Ishikawa (cell line): ENCODE measurements at regions not wholly inside any gene's neighbourhood (a gene's known extent, or its start where the extent isn't known, plus 50 kb on each side); places are given as distances from the start of the nearest gene placed in this dataset.

Experiments used
- CEBPB ChIP-seq: IDR thresholded peaks from 2 replicates; pipeline ENCODE4 v1.6.1; 2012
- EGR1 ChIP-seq: IDR thresholded peaks from 2 replicates; pipeline ENCODE4 v1.6.1; 2012
- FOXM1 ChIP-seq: IDR thresholded peaks from 2 replicates; pipeline ENCODE4 v1.6.1; 2012; ENCODE audit warnings: low read depth, borderline replicate concordance
- NFIC ChIP-seq: IDR thresholded peaks from 2 replicates; pipeline ENCODE4 v1.6.1; 2012
- RAD21 ChIP-seq: IDR thresholded peaks from 2 replicates; pipeline ENCODE4 v1.6.1; 2012; ENCODE audit warnings: low read depth
- TAF1 ChIP-seq: IDR thresholded peaks from 2 replicates; pipeline ENCODE4 v1.6.1; 2012; ENCODE audit warnings: low read depth, mild to moderate bottlenecking
- TCF12 ChIP-seq: IDR thresholded peaks from 2 replicates; pipeline ENCODE4 v1.6.1; 2012; ENCODE audit warnings: low read depth
- TEAD4 ChIP-seq: IDR thresholded peaks from 2 replicates; pipeline ENCODE4 v1.6.1; 2012
- ZBTB7A ChIP-seq: IDR thresholded peaks from 2 replicates; pipeline ENCODE4 v1.6.1; 2012; ENCODE audit warnings: low read depth
- TF ChIP-seq, protein P1 (sequence below): IDR thresholded peaks from 2 replicates; pipeline ENCODE4 v1.6.1; 2012
- TF ChIP-seq, protein P2 (sequence below): IDR thresholded peaks from 2 replicates; pipeline ENCODE4 v1.6.1; 2012; ENCODE audit warnings: low read depth, mild to moderate bottlenecking

DNA sequence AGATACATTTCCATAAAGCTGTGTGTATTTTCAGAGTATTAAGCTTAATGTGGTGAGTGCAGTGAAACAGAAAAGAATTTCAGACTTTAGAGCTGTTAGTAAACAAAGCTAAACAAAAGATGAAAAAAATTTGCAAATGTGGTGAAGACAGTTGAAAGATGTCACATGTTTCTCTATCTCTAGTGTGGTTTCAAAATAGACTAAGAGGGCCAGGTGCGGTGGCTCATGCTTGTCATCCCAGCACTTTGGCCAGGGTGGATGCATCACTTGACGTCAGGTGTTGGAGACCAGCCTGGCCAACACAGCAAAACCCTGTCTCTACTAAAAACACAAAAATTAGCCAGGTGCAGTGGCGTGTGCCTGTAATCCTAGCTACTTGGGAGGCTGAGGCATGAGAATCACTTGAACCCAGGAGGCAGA lies 466.0 kb upstream of the NR2F2 start:
- TF ChIP-seq, protein P1, sequence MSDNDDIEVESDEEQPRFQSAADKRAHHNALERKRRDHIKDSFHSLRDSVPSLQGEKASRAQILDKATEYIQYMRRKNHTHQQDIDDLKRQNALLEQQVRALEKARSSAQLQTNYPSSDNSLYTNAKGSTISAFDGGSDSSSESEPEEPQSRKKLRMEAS, result no peak
- TF ChIP-seq NFIC (no peak), TCF12 (no peak), ZBTB7A (no peak), TAF1 (no peak), EGR1 (no peak), FOXM1 (no peak), CEBPB (no peak), RAD21 (no peak), TEAD4 (no peak)
- TF ChIP-seq, protein P2, sequence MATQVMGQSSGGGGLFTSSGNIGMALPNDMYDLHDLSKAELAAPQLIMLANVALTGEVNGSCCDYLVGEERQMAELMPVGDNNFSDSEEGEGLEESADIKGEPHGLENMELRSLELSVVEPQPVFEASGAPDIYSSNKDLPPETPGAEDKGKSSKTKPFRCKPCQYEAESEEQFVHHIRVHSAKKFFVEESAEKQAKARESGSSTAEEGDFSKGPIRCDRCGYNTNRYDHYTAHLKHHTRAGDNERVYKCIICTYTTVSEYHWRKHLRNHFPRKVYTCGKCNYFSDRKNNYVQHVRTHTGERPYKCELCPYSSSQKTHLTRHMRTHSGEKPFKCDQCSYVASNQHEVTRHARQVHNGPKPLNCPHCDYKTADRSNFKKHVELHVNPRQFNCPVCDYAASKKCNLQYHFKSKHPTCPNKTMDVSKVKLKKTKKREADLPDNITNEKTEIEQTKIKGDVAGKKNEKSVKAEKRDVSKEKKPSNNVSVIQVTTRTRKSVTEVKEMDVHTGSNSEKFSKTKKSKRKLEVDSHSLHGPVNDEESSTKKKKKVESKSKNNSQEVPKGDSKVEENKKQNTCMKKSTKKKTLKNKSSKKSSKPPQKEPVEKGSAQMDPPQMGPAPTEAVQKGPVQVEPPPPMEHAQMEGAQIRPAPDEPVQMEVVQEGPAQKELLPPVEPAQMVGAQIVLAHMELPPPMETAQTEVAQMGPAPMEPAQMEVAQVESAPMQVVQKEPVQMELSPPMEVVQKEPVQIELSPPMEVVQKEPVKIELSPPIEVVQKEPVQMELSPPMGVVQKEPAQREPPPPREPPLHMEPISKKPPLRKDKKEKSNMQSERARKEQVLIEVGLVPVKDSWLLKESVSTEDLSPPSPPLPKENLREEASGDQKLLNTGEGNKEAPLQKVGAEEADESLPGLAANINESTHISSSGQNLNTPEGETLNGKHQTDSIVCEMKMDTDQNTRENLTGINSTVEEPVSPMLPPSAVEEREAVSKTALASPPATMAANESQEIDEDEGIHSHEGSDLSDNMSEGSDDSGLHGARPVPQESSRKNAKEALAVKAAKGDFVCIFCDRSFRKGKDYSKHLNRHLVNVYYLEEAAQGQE, result no peak
